Keratinocyte (primary cell): ENCODE measurements at regions not wholly inside any gene's neighbourhood (a gene's known extent, or its start where the extent isn't known, plus 50 kb on each side); places are given as distances from the start of the nearest gene placed in this dataset.

Experiments used
- DNase-seq: peaks from one replicate; pipeline ENCODE4 v3.0.0-alpha.2; 2011; ENCODE audit warnings: low read depth, missing footprints, low spot score
- FAIRE-seq: peaks from 2 replicates; lab custom pipeline; 2011; peaks lifted over from hg19 to GRCh38; lab: Jason Lieb, UNC
- H2AFZ ChIP-seq: 2 replicates; pipeline ENCODE4 v1.6.0; 2012; ENCODE audit warnings: low read length, control low read depth, inconsistent platforms; ENCODE audit not compliant: control insufficient read depth
- H3K27ac ChIP-seq: 2 replicates; pipeline ENCODE4 v1.5.1; 2011; ENCODE audit warnings: low read length; ENCODE audit not compliant: control insufficient read depth, insufficient read depth
- H3K27me3 ChIP-seq: 3 replicates; pipeline ENCODE4 v1.6.0; 2011; ENCODE audit warnings: low read length; ENCODE audit not compliant: control insufficient read depth, insufficient read depth; ENCODE audit errors: extremely low read depth
- H3K36me3 ChIP-seq, 2 experiments: 2 replicates in 1 of 2; 3 replicates in 1 of 2; pipeline ENCODE4 v1.5.1; 2011; ENCODE audit warnings: low read length in 2 of 2, mild to moderate bottlenecking in 1 of 2; ENCODE audit not compliant: control insufficient read depth in 2 of 2, insufficient read depth in 2 of 2; ENCODE audit errors: extremely low read depth in 1 of 2
- H3K4me1 ChIP-seq: 3 replicates; pipeline ENCODE4 v1.5.1; 2011; ENCODE audit warnings: low read length; ENCODE audit not compliant: control insufficient read depth, insufficient read depth; ENCODE audit errors: extremely low read depth
- H3K4me2 ChIP-seq: 3 replicates; pipeline ENCODE4 v1.6.0; 2011; ENCODE audit warnings: low read depth, low read length; ENCODE audit not compliant: control insufficient read depth, insufficient read depth; ENCODE audit errors: extremely low read depth
- H3K4me3 ChIP-seq, 3 experiments: fragments of 200-600 bp in 1 of 3; sonication (generic) in 1 of 3; 2 replicates in 2 of 3; 3 replicates in 1 of 3; pipeline ENCODE4 v1.5.1; 2011 to 2016; ENCODE audit warnings: low read length in 3 of 3, mild to moderate bottlenecking in 3 of 3, control low read depth in 2 of 3, inconsistent platforms in 1 of 3, low read depth in 1 of 3, mixed read lengths in 1 of 3, mixed run types in 1 of 3, moderate library complexity in 1 of 3; ENCODE audit not compliant: control insufficient read depth in 2 of 3, insufficient read depth in 2 of 3; ENCODE audit errors: extremely low read depth in 1 of 3
- H3K79me2 ChIP-seq: 2 replicates; pipeline ENCODE4 v1.6.0; 2012; ENCODE audit warnings: low read length; ENCODE audit not compliant: control insufficient read depth, insufficient read depth
- H3K9ac ChIP-seq: 3 replicates; pipeline ENCODE4 v1.6.0; 2011; ENCODE audit warnings: low read length; ENCODE audit not compliant: control insufficient read depth, insufficient read depth; ENCODE audit errors: extremely low read depth
- H3K9me1 ChIP-seq: 3 replicates; pipeline ENCODE4 v1.6.0; 2011; ENCODE audit warnings: low read length; ENCODE audit not compliant: control insufficient read depth, insufficient read depth; ENCODE audit errors: extremely low read depth
- H3K9me3 ChIP-seq: 2 replicates; pipeline ENCODE4 v1.5.1; 2012; ENCODE audit warnings: low read depth, low read length; ENCODE audit not compliant: control insufficient read depth
- H4K20me1 ChIP-seq: 3 replicates; pipeline ENCODE4 v1.6.0; 2011; ENCODE audit warnings: low read length; ENCODE audit not compliant: control insufficient read depth, insufficient read depth; ENCODE audit errors: extremely low read depth
- CTCF ChIP-seq, 3 experiments: IDR thresholded peaks in 1 of 3; conservative IDR thresholded peaks in 1 of 3; optimal IDR thresholded peaks in 1 of 3; 2 replicates in 2 of 3; 3 replicates in 1 of 3; pipeline versions ENCODE3 to v1.5.1; 2011; ENCODE audit warnings: low read length in 3 of 3, mild to moderate bottlenecking in 3 of 3, moderate library complexity in 2 of 3, control low read depth in 1 of 3, inconsistent platforms in 1 of 3; ENCODE audit not compliant: insufficient read depth in 2 of 3; ENCODE audit errors: extremely low read depth in 1 of 3
- EZH2 ChIP-seq: IDR thresholded peaks from one replicate; pipeline ENCODE4 v1.6.1; 2012; ENCODE audit warnings: inconsistent platforms, mild to moderate bottlenecking, low read length, moderate library complexity
- dilution Hi-C: fragments of 300-500 bp; cut with MboI; formaldehyde crosslinking; loops from one replicate; pipeline ENCODE4 v1.7.0; 2020; ENCODE audit warnings: low sequenced_read_pairs; ENCODE audit not compliant: extremely low pct_ligation_motif_present

- Histone ChIP-seq H3K4me1 (no peaks in the 10 kb centered on the region), H3K27ac (no peak overlapping the region), H4K20me1 (no peaks in the 10 kb centered on the region), H3K9me1 (no peaks in the 10 kb centered on the region), H3K9me3 (peaks cover 10% of the 10 kb centered on the region), H3K4me2 (no peak overlapping the region), H3K9ac (no peak overlapping the region), H3K36me3 (no peaks in the 10 kb centered on the region), H3K4me3 (no peak overlapping the region), H3K27me3 (no peaks in the 10 kb centered on the region), H2AFZ (no peak overlapping the region), H3K79me2 (no peaks in the 10 kb centered on the region)
- FAIRE-seq (no peak), DNase-seq (no peak)
- no peak for TF ChIP-seq CTCF (optimal IDR thresholded peaks at IDR 0.05 in 1 of 3, IDR thresholded peaks at IDR 0.05 in 1 of 3, conservative IDR thresholded peaks at IDR 0.05 in 1 of 3; ENCODE audit: extremely low read depth in 1 of 3, insufficient read depth in 2 of 3, low read length in 3 of 3)
- dilution Hi-C loops = no loop called here
Observed at GRCh38 chr19:29089315-29089870, 123.6 kb downstream of the UQCRFS1 start.

GRCh38 chr19:29088761-29089160, 124.2 kb downstream of the UQCRFS1 start:
- Histone ChIP-seq H4K20me1 (no peaks in the 10 kb centered on the region), H3K9ac (no peak overlapping the region), H2AFZ (no peak overlapping the region), H3K36me3 (no peaks in the 10 kb centered on the region), H3K79me2 (no peaks in the 10 kb centered on the region), H3K4me1 (no peaks in the 10 kb centered on the region), H3K4me3 (no peak overlapping the region), H3K27me3 (no peaks in the 10 kb centered on the region), H3K9me3 (peaks cover 10% of the 10 kb centered on the region), H3K27ac (no peak overlapping the region), H3K4me2 (no peak overlapping the region), H3K9me1 (no peaks in the 10 kb centered on the region)
- FAIRE-seq (no peak), DNase-seq (no peak)
- dilution Hi-C loops = no loop called here
- TF ChIP-seq EZH2 (no peak), CTCF (optimal IDR thresholded peaks at IDR 0.05 in 1 of 3, IDR thresholded peaks at IDR 0.05 in 1 of 3, conservative IDR thresholded peaks at IDR 0.05 in 1 of 3; ENCODE audit: extremely low read depth in 1 of 3, insufficient read depth in 2 of 3, low read length in 3 of 3) (no peak)
